SU-DHL-6 (cell line): ENCODE measurements at regions not wholly inside any gene's neighbourhood (a gene's known extent, or its start where the extent isn't known, plus 50 kb on each side); places are given as distances from the start of the nearest gene placed in this dataset.

Source experiments
- CTCF ChIP-seq: fragments of 200-600 bp; sonication (generic); IDR thresholded peaks from one replicate; pipeline ENCODE4 v1.5.1; 2017; ENCODE audit warnings: antibody characterized with exemption, mild to moderate bottlenecking, low read length, moderate library complexity; ENCODE audit not compliant: insufficient read depth, poor library complexity, severe bottlenecking
- EZH2phosphoT487 ChIP-seq: fragments of 200-600 bp; sonication (generic), shearing (Covaris generic); conservative IDR thresholded peaks from 2 replicates; pipeline ENCODE4 v1.6.1; 2018; ENCODE audit warnings: mild to moderate bottlenecking, antibody characterized with exemption, low read length, moderate library complexity, mixed read lengths

- TF ChIP-seq CTCF: no peak
- no peak for TF ChIP-seq EZH2phosphoT487
Measured at GRCh38 chr5:173819521-173819920, 68.6 kb upstream of the CPEB4 start.
